ENCODE measurements at regions not wholly inside any gene's neighbourhood (a gene's known extent, or its start where the extent isn't known, plus 50 kb on each side); places are given as distances from the start of the nearest gene placed in this dataset.

- H3K4me3 Mint-ChIP-seq (ENCODE audit: unreplicated experiment) = no peak overlapping the region
- no peak overlapping the region for H3K27ac Mint-ChIP-seq (ENCODE audit: unreplicated experiment)
- H3K4me1 Mint-ChIP-seq (ENCODE audit: unreplicated experiment) = no peaks in the 10 kb centered on the region
- no peak for DNase-seq (ENCODE audit: low spot score)
- no peaks in the 10 kb centered on the region for H3K36me3 Mint-ChIP-seq (ENCODE audit: low read depth, unreplicated experiment)
- no peak for TF ChIP-seq CTCF (IDR thresholded peaks at IDR 0.05; ENCODE audit: unreplicated experiment)
- H3K9me3 Mint-ChIP-seq (ENCODE audit: unreplicated experiment) = no peaks in the 10 kb centered on the region
- H3K27me3 Mint-ChIP-seq (ENCODE audit: unreplicated experiment) = peaks cover 1% of the 10 kb centered on the region
These were observed 255.1 kb upstream of the THSD7B start for GRCh38 chr2:136510244-136510643.

- no peak for DNase-seq (ENCODE audit: low spot score)
- no peak overlapping the region for H3K4me3 Mint-ChIP-seq (ENCODE audit: unreplicated experiment)
- H3K27me3 Mint-ChIP-seq (ENCODE audit: unreplicated experiment) = peaks cover 2% of the 10 kb centered on the region
- H3K4me1 Mint-ChIP-seq (ENCODE audit: unreplicated experiment) = no peaks in the 10 kb centered on the region
- no peaks in the 10 kb centered on the region for H3K36me3 Mint-ChIP-seq (ENCODE audit: low read depth, unreplicated experiment)
- TF ChIP-seq CTCF (IDR thresholded peaks at IDR 0.05; ENCODE audit: unreplicated experiment) = no peak
- H3K9me3 Mint-ChIP-seq (ENCODE audit: unreplicated experiment) = no peaks in the 10 kb centered on the region
- H3K27ac Mint-ChIP-seq (ENCODE audit: unreplicated experiment) = no peak overlapping the region
These were observed 259.9 kb upstream of the THSD7B start for GRCh38 chr2:136505462-136505861.

GRCh38 chr2:136502660-136503059 is 262.7 kb upstream of the THSD7B start:
- Mint-ChIP-seq H3K36me3 (ENCODE audit: low read depth, unreplicated experiment) (no peaks in the 10 kb centered on the region), H3K4me1 (ENCODE audit: unreplicated experiment) (no peaks in the 10 kb centered on the region), H3K4me3 (ENCODE audit: unreplicated experiment) (no peak overlapping the region), H3K27ac (ENCODE audit: unreplicated experiment) (no peak overlapping the region), H3K27me3 (ENCODE audit: unreplicated experiment) (peaks cover 2% of the 10 kb centered on the region), H3K9me3 (ENCODE audit: unreplicated experiment) (no peaks in the 10 kb centered on the region)
- no peak for DNase-seq (ENCODE audit: low spot score)
- TF ChIP-seq CTCF (IDR thresholded peaks at IDR 0.05; ENCODE audit: unreplicated experiment) = no peak

- Mint-ChIP-seq H3K27me3 (ENCODE audit: unreplicated experiment) (peaks cover 5% of the 10 kb centered on the region), H3K4me1 (ENCODE audit: unreplicated experiment) (no peaks in the 10 kb centered on the region), H3K27ac (ENCODE audit: unreplicated experiment) (no peak overlapping the region), H3K4me3 (ENCODE audit: unreplicated experiment) (no peak overlapping the region), H3K9me3 (ENCODE audit: unreplicated experiment) (no peaks in the 10 kb centered on the region), H3K36me3 (ENCODE audit: low read depth, unreplicated experiment) (no peaks in the 10 kb centered on the region)
- TF ChIP-seq CTCF (IDR thresholded peaks at IDR 0.05; ENCODE audit: unreplicated experiment) = no peak
- no peak for DNase-seq (ENCODE audit: low spot score)
These were observed 267.6 kb upstream of the THSD7B start for GRCh38 chr2:136497709-136498108.

GRCh38 chr2:136496966-136497365 is 268.4 kb upstream of the THSD7B start:
- H3K27me3 Mint-ChIP-seq (ENCODE audit: unreplicated experiment) = peaks cover 5% of the 10 kb centered on the region
- H3K4me3 Mint-ChIP-seq (ENCODE audit: unreplicated experiment) = no peak overlapping the region
- no peaks in the 10 kb centered on the region for H3K36me3 Mint-ChIP-seq (ENCODE audit: low read depth, unreplicated experiment)
- no peak for DNase-seq (ENCODE audit: low spot score)
- H3K27ac Mint-ChIP-seq (ENCODE audit: unreplicated experiment) = no peak overlapping the region
- TF ChIP-seq CTCF (IDR thresholded peaks at IDR 0.05; ENCODE audit: unreplicated experiment) = no peak
- H3K9me3 Mint-ChIP-seq (ENCODE audit: unreplicated experiment) = no peaks in the 10 kb centered on the region
- H3K4me1 Mint-ChIP-seq (ENCODE audit: unreplicated experiment) = no peaks in the 10 kb centered on the region

All from endothelial cell (in vitro differentiated cells).